ENCODE measurements at regions not wholly inside any gene's neighbourhood (a gene's known extent, or its start where the extent isn't known, plus 50 kb on each side); places are given as distances from the start of the nearest gene placed in this dataset.
"Not testable (repeated sequence)": the region's sequence is repeated elsewhere in the genome, so short reads cannot be mapped to it uniquely, and the experiment has no call there.

- no peak for DNase-seq
These were observed 1355.1 kb downstream of the HACE1 start for GRCh38 chr6:103504501-103505154.

GRCh38 chr6:103496588-103496987 is 1363.1 kb downstream of the HACE1 start:
- not testable (repeated sequence) for DNase-seq

- DNase-seq: no peak
These were observed 1403.1 kb downstream of the HACE1 start for GRCh38 chr6:103456652-103457051.

- DNase-seq: no peak
These were observed 1404.4 kb downstream of the HACE1 start for GRCh38 chr6:103455275-103455674.

DNA sequence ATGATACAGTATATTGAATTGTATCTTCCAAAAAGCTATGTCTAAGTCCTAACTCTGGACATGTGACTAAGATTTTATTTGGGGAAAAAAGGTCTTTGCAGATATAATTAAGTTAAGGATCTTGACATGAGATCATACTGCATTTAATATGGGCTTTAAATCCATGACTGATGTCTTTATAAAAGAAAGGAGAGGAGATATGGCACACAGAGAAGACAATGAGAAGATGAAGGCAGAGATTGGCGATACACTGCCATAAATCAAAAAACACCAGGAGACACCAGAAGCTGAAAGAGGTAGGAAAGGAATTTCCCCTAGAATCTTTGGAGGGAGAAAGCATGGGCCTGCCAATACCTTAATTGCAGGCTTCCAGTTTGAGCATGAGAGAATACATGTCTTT is 1450.2 kb downstream of the HACE1 start:
- no peak for DNase-seq

DNA sequence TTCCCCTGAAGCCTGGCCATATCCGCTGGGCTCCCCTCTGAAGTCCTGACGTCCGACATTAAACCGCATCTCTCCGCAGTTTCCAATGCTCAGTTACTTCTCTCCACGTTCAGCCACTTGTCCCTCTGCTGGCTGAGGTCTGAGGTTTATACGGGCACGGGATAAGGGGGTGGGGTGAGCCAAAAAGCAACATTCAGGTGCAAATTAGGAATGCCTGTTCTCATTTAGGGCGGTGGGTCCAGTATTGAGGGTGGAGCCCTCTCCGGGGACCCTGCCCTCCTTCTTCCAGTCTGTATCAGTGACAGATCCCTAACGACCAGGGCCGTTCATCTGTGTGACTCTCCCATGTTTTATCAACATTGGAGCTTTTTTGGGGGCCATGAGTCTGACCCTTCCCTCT is 1454.4 kb downstream of the HACE1 start:
- DNase-seq: no peak

DNA sequence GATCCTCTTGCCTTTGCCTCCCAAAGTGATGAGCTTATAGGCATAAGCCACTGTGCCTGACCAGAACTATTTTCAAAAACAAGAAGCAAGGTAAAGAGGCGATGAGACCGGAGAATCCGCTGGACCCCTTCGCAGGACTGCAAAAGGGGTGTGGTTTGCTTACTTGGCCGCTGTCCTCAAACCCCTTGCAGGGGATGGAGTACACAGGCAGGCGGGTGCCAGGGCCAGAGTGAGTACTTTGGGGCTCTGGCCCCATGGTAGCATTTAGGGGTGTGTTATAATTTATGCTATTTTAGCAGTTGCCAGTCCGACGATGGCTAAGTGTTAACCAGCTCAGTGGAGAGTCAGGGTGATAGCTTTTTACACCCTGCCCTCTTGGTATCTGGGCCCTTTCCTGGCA is 1454.9 kb downstream of the HACE1 start:
- no peak for DNase-seq

DNA sequence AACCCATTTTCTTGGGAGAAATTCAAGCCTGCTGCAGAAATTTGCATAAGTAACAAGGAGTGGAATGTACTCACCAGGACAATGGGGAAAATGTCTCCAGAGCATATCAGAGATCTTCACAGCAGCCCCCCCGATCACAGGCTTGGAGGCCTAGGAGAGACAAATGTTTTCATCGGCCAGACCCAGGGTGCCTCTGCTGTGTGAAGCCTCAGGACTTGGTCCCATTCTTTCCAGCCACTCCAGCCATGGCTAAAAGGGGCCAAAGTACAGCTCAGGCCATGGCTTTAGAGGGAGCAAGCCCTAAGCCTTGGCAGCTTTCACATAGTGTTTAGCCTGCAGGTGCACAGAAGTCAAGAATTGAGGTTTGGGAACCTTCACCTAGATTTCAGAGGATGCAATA is 1463.0 kb downstream of the HACE1 start:
- DNase-seq: no peak

- DNase-seq: no peak
These were observed 1480.4 kb downstream of the HACE1 start for GRCh38 chr6:103379272-103379671.

GRCh38 chr6:103367212-103367611 is 1492.5 kb downstream of the HACE1 start:
- DNase-seq: no peak

GRCh38 chr6:103356531-103356930 is 1503.2 kb downstream of the HACE1 start:
- no peak for DNase-seq

DNA sequence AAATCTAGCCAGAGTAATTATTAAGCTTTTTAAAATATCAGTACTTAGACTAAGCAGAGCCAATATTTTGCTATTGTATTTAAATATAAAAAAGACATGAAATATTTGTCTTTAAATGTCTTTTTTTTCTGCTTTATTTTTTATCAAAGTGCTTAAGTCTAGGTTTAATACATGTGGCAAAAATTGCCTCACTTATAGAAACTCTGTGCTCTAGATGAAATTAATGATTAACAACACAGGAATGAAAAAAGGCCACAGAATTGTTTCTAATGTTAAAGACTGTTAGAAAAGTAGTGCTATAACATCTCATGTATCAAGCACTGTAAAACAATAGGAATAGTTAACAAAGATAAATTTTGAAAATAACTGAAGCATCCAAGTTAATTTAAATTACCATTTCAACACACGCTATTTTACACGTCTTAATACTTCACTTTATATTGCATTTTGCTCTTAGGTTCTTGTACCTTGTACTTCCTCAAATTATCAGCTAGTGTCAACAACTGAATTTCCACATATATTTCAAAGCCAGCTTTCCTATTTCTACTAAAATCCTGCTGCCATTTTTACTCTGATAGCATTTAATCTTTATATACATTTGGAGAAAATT is 1515.1 kb downstream of the HACE1 start:
- no peak for DNase-seq

GRCh38 chr6:103335412-103335811 is 1524.3 kb downstream of the HACE1 start:
- no peak for DNase-seq

- DNase-seq: no peak
These were observed 1532.7 kb downstream of the HACE1 start for GRCh38 chr6:103326760-103327757.

DNA sequence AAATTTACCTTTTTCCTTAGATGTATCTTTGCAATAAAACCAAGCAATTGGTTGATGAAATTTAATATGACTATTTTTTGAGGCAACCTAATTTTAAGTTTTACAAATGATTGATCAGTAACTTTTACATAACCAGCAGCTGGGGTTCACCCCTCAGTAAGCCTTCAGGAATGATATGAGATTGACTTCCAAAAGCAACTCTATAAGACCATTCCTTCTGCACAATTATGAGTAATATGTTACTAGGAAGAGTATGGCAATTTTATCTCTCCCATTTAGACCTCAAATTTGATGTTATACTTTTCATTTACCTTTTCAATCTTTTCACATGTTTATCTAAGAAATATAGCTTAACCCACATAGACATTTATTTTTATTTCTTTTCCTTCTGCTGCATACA is 1546.3 kb downstream of the HACE1 start:
- no peak for DNase-seq

GRCh38 chr6:103294376-103294775 is 1565.3 kb downstream of the HACE1 start:
- not testable (repeated sequence) for DNase-seq

DNA sequence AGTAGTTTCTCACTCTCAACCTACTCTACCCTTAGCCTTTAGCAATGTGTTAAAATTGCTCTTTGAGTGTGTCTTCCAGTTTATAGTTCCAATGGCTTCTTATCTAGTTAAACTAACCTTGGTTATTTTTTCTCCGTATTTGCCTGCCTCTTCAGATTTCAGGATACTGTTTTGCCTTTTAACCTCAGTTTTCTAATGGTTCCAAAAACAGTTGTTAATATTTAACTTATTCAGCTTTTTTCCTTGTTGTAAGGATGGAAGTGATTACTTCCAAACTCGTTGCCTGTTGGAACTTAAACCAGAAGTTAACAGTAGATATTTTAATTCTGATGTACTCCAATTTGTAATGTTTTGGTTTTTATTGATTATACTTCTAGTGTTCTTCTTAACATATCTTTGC is 1574.9 kb downstream of the HACE1 start:
- DNase-seq: no peak

DNA sequence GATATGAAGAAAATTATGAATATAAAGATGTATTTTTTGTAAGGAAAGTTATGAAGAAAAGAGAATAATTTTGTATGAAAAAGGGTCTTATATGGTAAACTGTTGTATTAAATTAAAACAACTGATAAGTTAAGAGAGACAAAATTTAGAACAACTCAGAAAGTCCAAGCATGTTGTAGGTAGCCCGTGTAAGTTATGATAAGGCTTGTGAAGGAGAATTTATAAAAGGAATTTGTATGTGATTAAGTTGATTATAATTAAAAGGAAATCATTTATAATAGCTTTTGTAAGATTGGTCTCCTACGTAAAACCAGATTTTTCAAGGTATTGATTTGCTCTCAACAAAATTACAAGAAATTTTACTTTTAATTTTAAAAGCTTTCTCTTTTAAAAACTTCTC is 1579.3 kb downstream of the HACE1 start:
- no peak for DNase-seq

GRCh38 chr6:103277936-103278335 is 1581.8 kb downstream of the HACE1 start:
- no peak for DNase-seq

GRCh38 chr6:103273048-103273447 is 1586.7 kb downstream of the HACE1 start:
- DNase-seq: no peak

DNA sequence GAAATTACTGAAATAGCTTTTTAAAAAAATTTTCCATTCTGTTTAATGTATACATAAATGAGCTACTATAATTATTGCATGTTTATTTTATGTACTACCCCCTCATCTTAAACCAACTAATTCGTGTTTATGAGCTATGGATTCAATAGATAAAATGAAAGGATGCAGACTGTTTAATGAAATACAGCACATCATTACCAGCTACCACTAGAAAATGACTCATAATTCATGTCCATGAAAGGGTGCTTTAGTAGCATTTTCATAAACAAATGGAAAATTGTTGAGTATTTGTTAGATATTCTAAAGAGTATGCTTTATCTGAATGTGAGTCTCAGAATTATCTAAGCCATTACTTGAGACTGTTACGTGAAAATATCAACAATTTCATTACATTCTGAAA is 1590.1 kb downstream of the HACE1 start:
- no peak for DNase-seq

DNA sequence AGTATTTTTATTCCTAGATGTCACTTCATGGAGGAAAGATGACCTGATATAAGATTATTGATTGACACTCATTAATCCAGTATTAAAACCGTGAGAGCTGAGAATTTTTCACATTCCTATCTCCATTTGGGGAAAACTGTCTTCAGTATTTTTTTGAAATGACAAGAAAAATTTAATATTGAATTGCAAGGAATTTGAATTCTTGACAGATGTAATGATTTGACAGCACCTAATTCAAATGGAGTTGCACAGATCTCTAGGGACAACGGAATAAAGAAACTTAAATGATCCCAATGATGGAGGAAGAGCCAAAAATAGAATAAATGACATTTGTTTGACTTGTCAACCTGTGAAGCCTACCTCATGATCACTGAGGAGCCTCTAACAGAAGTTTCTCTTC is 1591.4 kb downstream of the HACE1 start:
- DNase-seq: no peak

GRCh38 chr6:103264020-103264419 is 1595.7 kb downstream of the HACE1 start:
- DNase-seq: no peak

- no peak for DNase-seq
These were observed 1604.6 kb downstream of the HACE1 start for GRCh38 chr6:103255132-103255531.
